HEK293T (cell line): ENCODE measurements at regions not wholly inside any gene's neighbourhood (a gene's known extent, or its start where the extent isn't known, plus 50 kb on each side); places are given as distances from the start of the nearest gene placed in this dataset.

Source experiments
- BHLHE40 ChIP-seq: fragments of 450-650 bp; IDR thresholded peaks from 2 replicates; pipeline ENCODE4 v1.6.1; 2016; ENCODE audit warnings: mild to moderate bottlenecking, moderate library complexity, borderline replicate concordance
- FOXK2 ChIP-seq: fragments of 450-650 bp; IDR thresholded peaks from 2 replicates; pipeline ENCODE4 v1.6.1; 2016; ENCODE audit warnings: mild to moderate bottlenecking
- FOXM1 ChIP-seq: fragments of 450-650 bp; IDR thresholded peaks from 2 replicates; pipeline ENCODE4 v1.6.1; 2017; ENCODE audit warnings: mild to moderate bottlenecking, borderline replicate concordance
- HDGF ChIP-seq: fragments of 450-650 bp; IDR thresholded peaks from 2 replicates; pipeline ENCODE4 v1.6.1; 2017; ENCODE audit warnings: antibody characterized with exemption, borderline replicate concordance
- NFRKB ChIP-seq: fragments of 450-650 bp; IDR thresholded peaks from 2 replicates; pipeline ENCODE4 v1.6.1; 2016; ENCODE audit warnings: mild to moderate bottlenecking, moderate library complexity
- SUZ12 ChIP-seq: fragments of 450-650 bp; IDR thresholded peaks from 2 replicates; pipeline ENCODE4 v1.6.1; 2016; ENCODE audit warnings: mild to moderate bottlenecking
- ZNF384 ChIP-seq: fragments of 450-650 bp; IDR thresholded peaks from 2 replicates; pipeline ENCODE4 v1.6.1; 2016

- TF ChIP-seq NFRKB, result no peak
- no peak for TF ChIP-seq FOXK2
- no peak for TF ChIP-seq FOXM1
- no peak for TF ChIP-seq BHLHE40
- no peak for TF ChIP-seq HDGF
- TF ChIP-seq SUZ12, result no peak
- TF ChIP-seq ZNF384, result no peak
Observed at GRCh38 chr6:55950071-55950814, 74.9 kb upstream of the BMP5 start.
